A549 (cell line): ENCODE measurements at regions not wholly inside any gene's neighbourhood (a gene's known extent, or its start where the extent isn't known, plus 50 kb on each side); places are given as distances from the start of the nearest gene placed in this dataset.

Source experiments
- ATAC-seq, 2 experiments: fragments of 200-7000 bp in 1 of 2; fragments of >200 bp in 1 of 2; cut with Nextera tagmentation in 1 of 2; cut with Tn5 transposase in 1 of 2; 3 replicates each; pipeline versions ENCODE4 v1.8.0 to v1.9.1; 2018 to 2020; ENCODE audit warnings: mild to moderate bottlenecking in 1 of 2, moderate library complexity in 1 of 2
- CTCF ChIA-PET: fragments of 300-600 bp; sonication (Branson Sonifier 250); formaldehyde crosslinking; extraction: SDS; loops from one replicate; lab custom pipeline; 2021; ENCODE audit warnings: antibody characterized with exemption, inconsistent platforms; lab: Yijun Ruan, JAX
- POLR2A ChIA-PET: fragments of 350-600 bp; formaldehyde crosslinking; extraction: SDS; loops from one replicate; lab custom pipeline; 2021; ENCODE audit warnings: antibody characterized with exemption, inconsistent platforms; lab: Yijun Ruan, JAX
- DNase-seq, 2 experiments: peaks; one replicate each; pipeline versions ENCODE4 v3.0.0 to v3.0.0-alpha.2; 2011 to 2016; ENCODE audit warnings: low read depth in 1 of 2, low spot score in 1 of 2
- FAIRE-seq: peaks from 2 replicates; lab custom pipeline; 2011; peaks lifted over from hg19 to GRCh38; lab: Jason Lieb, UNC
- H3K27ac ChIP-seq, 2 experiments: fragments of >200 bp; sonication (Bioruptor Twin); formaldehyde crosslinking; 3 replicates each; pipeline ENCODE4 v1.5.1; 2016 to 2017
- H3K4me1 ChIP-seq: fragments of >200 bp; sonication (Bioruptor Twin); formaldehyde crosslinking; 3 replicates; pipeline ENCODE4 v1.6.1; 2016
- H3K4me2 ChIP-seq: fragments of >200 bp; sonication (Bioruptor Twin); formaldehyde crosslinking; 3 replicates; pipeline ENCODE4 v1.6.1; 2016
- H3K4me3 ChIP-seq: fragments of >200 bp; sonication (Bioruptor Twin); formaldehyde crosslinking; 3 replicates; pipeline ENCODE4 v1.5.1; 2016
- H3K9me3 ChIP-seq: fragments of >200 bp; sonication (Bioruptor Twin); formaldehyde crosslinking; 3 replicates; pipeline ENCODE4 v1.6.1; 2016
- CBX8 ChIP-seq: fragments of 200-600 bp; sonication (generic); IDR thresholded peaks from 2 replicates; pipeline ENCODE4 v1.6.1; 2016
- CEBPB ChIP-seq, 2 experiments: fragments of >200 bp in 1 of 2; sonication (Bioruptor Twin) in 1 of 2; formaldehyde crosslinking in 1 of 2; IDR thresholded peaks; 2 replicates each; pipeline ENCODE4 v1.6.1; 2012 to 2016
- CHD2 ChIP-seq: fragments of 150-350 bp; IDR thresholded peaks from 2 replicates; pipeline ENCODE4 v1.6.1; 2014; ENCODE audit warnings: low read length; ENCODE audit not compliant: partially characterized antibody
- CHD4 ChIP-seq: fragments of 200-600 bp; sonication (generic); IDR thresholded peaks from 2 replicates; pipeline ENCODE4 v1.6.1; 2016; ENCODE audit warnings: antibody characterized with exemption, mild to moderate bottlenecking, borderline replicate concordance
- EHF ChIP-seq: fragments of 250-450 bp; sonication (Bioruptor Pico); IDR thresholded peaks from 2 replicates; pipeline ENCODE4 v1.5.0; 2020; ENCODE audit warnings: mild to moderate bottlenecking
- ESRRA ChIP-seq: fragments of 150-350 bp; IDR thresholded peaks from 2 replicates; pipeline ENCODE4 v1.6.1; 2014; ENCODE audit warnings: mild to moderate bottlenecking, low read length, borderline replicate concordance
- FOSB ChIP-seq: fragments of 250-450 bp; sonication (Bioruptor Pico); IDR thresholded peaks from 2 replicates; pipeline ENCODE4 v1.5.0; 2020; ENCODE audit warnings: mild to moderate bottlenecking, moderate library complexity
- FOSL2 ChIP-seq, 2 experiments: fragments of 450-650 bp in 1 of 2; fragments of >200 bp in 1 of 2; sonication (Bioruptor Twin) in 1 of 2; formaldehyde crosslinking; IDR thresholded peaks; 2 replicates each; pipeline versions ENCODE4 v1.5.0 to v1.6.1; 2016 to 2020; ENCODE audit warnings: mild to moderate bottlenecking in 1 of 2, moderate library complexity in 1 of 2
- FOXS1 ChIP-seq: fragments of 250-450 bp; sonication (Bioruptor Pico); IDR thresholded peaks from 2 replicates; pipeline ENCODE4 v1.5.0; 2020; ENCODE audit warnings: mild to moderate bottlenecking, moderate library complexity
- HOXA7 ChIP-seq: fragments of 250-450 bp; sonication (Bioruptor Pico); IDR thresholded peaks from 2 replicates; pipeline ENCODE4 v1.5.0; 2020; ENCODE audit warnings: mild to moderate bottlenecking, moderate library complexity
- HOXB13 ChIP-seq: fragments of 250-450 bp; sonication (Bioruptor Pico); IDR thresholded peaks from 2 replicates; pipeline ENCODE4 v1.5.0; 2020; ENCODE audit warnings: low read depth, mild to moderate bottlenecking, moderate library complexity
- KDM1A ChIP-seq: fragments of 200-600 bp; sonication (generic); IDR thresholded peaks from 2 replicates; pipeline ENCODE4 v1.6.1; 2016; ENCODE audit warnings: low read depth, mild to moderate bottlenecking
- MYC ChIP-seq: IDR thresholded peaks from 2 replicates; pipeline ENCODE4 v1.6.1; 2012; ENCODE audit warnings: mild to moderate bottlenecking, inconsistent platforms, low read length, improper control_type of control experiment, borderline replicate concordance
- NFE2L2 ChIP-seq: fragments of 150-350 bp; conservative IDR thresholded peaks from 2 replicates; pipeline ENCODE4 v1.6.1; 2014; ENCODE audit warnings: low read length
- NPAS2 ChIP-seq: fragments of 250-450 bp; sonication (Bioruptor Pico); IDR thresholded peaks from 2 replicates; pipeline ENCODE4 v1.8.0; 2022; ENCODE audit warnings: mild to moderate bottlenecking, moderate library complexity, borderline replicate concordance
- PHF8 ChIP-seq: fragments of 200-600 bp; sonication (generic); IDR thresholded peaks from 2 replicates; pipeline ENCODE4 v1.6.1; 2016; ENCODE audit warnings: low read depth, mild to moderate bottlenecking, antibody characterized with exemption, moderate library complexity, borderline replicate concordance
- POLR2AphosphoS2 ChIP-seq: conservative IDR thresholded peaks from 2 replicates; pipeline ENCODE4 v1.6.1; 2012; ENCODE audit warnings: low read length, improper control_type of control experiment, inconsistent platforms
- SMC3 ChIP-seq: fragments of >200 bp; sonication (Bioruptor Twin); formaldehyde crosslinking; IDR thresholded peaks from 3 replicates; pipeline ENCODE4 v1.6.1; 2018; ENCODE audit warnings: inconsistent platforms
- ZFP36 ChIP-seq: fragments of 450-650 bp; IDR thresholded peaks from 2 replicates; pipeline ENCODE4 v1.6.1; 2014; ENCODE audit warnings: borderline replicate concordance; ENCODE audit not compliant: partially characterized antibody
- ZSCAN20 ChIP-seq: fragments of 250-450 bp; sonication (Bioruptor Pico); IDR thresholded peaks from 2 replicates; pipeline ENCODE4 v1.8.0; 2022; ENCODE audit warnings: mild to moderate bottlenecking, moderate library complexity
- WGBS: methylation state at CpG from one replicate; pipeline ENCODE4 v1.1.6; 2017; ENCODE audit errors: missing lambda C conversion rate; 5-methylcytosine and 5-hydroxymethylcytosine counted together
- TF ChIP-seq, protein P1 (sequence below): fragments of >200 bp; sonication (Bioruptor Twin); formaldehyde crosslinking; IDR thresholded peaks from 3 replicates; pipeline ENCODE4 v1.6.1; 2016
- TF ChIP-seq, protein P2 (sequence below): fragments of 200-600 bp; sonication (generic); IDR thresholded peaks from 2 replicates; pipeline ENCODE4 v1.6.1; 2016; ENCODE audit warnings: antibody characterized with exemption, mild to moderate bottlenecking, moderate library complexity
- TF ChIP-seq, protein P3 (sequence below): IDR thresholded peaks from 2 replicates; pipeline ENCODE4 v1.6.1; 2012
- TF ChIP-seq, protein P4 (sequence below): fragments of 250-450 bp; sonication (Bioruptor Pico); IDR thresholded peaks from 2 replicates; pipeline ENCODE4 v1.5.0; 2020; ENCODE audit warnings: low read depth, mild to moderate bottlenecking, moderate library complexity
- TF ChIP-seq, protein P5 (sequence below): fragments of >200 bp; sonication (Bioruptor Twin); formaldehyde crosslinking; IDR thresholded peaks from 3 replicates; pipeline ENCODE4 v1.5.1; 2016
- TF ChIP-seq, protein P6 (sequence below): fragments of 250-450 bp; sonication (Bioruptor Pico); IDR thresholded peaks from 2 replicates; pipeline ENCODE4 v1.5.0; 2021; ENCODE audit warnings: mild to moderate bottlenecking, moderate library complexity, borderline replicate concordance
- TF ChIP-seq, protein P7 (sequence below): IDR thresholded peaks from 2 replicates; pipeline ENCODE4 v1.6.1; 2012

DNA sequence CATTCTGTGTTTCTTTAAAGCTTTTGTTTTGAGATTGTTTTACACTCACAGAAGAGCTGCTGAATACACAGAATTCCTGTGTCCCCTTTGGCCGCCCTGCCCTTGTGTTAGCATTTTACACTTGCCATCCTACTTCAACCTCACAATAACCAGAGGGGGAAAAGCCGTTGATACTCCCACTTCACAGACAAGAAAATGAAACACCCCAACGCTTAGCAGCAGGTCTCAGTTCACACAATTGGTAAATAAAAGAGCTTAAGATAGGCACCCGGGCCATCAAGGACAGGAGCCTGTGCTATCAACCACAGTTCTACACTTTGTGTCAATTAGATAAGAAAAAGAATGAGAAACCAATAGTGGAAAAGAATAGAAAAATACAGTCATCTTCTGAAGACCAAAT is 178.0 kb downstream of the SYK start:
- CTCF ChIA-PET: interaction anchor here (0.6 kb wide), 1 partner anchor 624 kb away, joined by 3 read pairs; no protein-coding TSS in a partner anchor

DNA sequence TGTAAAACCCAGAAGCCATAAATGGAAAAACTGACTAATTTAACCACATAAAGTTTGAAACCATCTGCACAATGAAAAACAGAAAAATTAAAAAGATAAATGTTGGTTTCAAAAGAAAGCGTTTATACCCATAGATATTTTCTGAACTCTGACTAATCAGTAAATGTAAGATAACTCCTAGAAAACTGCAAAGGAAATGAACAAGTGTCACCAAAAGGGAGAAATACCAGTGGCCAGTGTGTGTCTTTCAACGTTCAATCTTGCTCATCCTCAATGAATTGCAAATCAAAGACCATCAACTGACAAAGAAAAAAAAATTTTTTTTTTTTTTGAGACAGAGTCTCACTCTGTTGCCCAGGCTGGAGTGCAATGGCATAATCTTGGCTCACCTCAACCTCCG is 180.1 kb downstream of the SYK start:
- no peak for DNase-seq
- H3K4me2 ChIP-seq: no peak overlapping the region
- H3K4me1 ChIP-seq: no peaks in the 10 kb centered on the region
- H3K9me3 ChIP-seq: no peaks in the 10 kb centered on the region
- ChIA-PET CTCF (no interaction called here), POLR2A (no interaction called here)
- 84% methylated on average over 3 of the region's 3 CpGs for WGBS
- no peak overlapping the region for H3K27ac ChIP-seq
- ATAC-seq: no peak
- no peak for FAIRE-seq
- no peak overlapping the region for H3K4me3 ChIP-seq
- TF ChIP-seq ESRRA (no peak), EHF (CRISPR knock-in tag) (no peak), POLR2AphosphoS2 (no peak), FOSL2 (IDR thresholded peaks at IDR 0.05) (no peak), FOSL2 (CRISPR knock-in tag; IDR thresholded peaks at IDR 0.05) (no peak), CHD4 (no peak), CHD2 (no peak), CBX8 (no peak), SMC3 (no peak), NFE2L2 (no peak), HOXB13 (no peak), CEBPB (IDR thresholded peaks at IDR 0.05) (no peak), KDM1A (no peak), MYC (no peak)
- TF ChIP-seq, protein P1, sequence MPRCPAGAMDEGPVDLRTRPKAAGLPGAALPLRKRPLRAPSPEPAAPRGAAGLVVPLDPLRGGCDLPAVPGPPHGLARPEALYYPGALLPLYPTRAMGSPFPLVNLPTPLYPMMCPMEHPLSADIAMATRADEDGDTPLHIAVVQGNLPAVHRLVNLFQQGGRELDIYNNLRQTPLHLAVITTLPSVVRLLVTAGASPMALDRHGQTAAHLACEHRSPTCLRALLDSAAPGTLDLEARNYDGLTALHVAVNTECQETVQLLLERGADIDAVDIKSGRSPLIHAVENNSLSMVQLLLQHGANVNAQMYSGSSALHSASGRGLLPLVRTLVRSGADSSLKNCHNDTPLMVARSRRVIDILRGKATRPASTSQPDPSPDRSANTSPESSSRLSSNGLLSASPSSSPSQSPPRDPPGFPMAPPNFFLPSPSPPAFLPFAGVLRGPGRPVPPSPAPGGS: no peak
- TF ChIP-seq, protein P2, sequence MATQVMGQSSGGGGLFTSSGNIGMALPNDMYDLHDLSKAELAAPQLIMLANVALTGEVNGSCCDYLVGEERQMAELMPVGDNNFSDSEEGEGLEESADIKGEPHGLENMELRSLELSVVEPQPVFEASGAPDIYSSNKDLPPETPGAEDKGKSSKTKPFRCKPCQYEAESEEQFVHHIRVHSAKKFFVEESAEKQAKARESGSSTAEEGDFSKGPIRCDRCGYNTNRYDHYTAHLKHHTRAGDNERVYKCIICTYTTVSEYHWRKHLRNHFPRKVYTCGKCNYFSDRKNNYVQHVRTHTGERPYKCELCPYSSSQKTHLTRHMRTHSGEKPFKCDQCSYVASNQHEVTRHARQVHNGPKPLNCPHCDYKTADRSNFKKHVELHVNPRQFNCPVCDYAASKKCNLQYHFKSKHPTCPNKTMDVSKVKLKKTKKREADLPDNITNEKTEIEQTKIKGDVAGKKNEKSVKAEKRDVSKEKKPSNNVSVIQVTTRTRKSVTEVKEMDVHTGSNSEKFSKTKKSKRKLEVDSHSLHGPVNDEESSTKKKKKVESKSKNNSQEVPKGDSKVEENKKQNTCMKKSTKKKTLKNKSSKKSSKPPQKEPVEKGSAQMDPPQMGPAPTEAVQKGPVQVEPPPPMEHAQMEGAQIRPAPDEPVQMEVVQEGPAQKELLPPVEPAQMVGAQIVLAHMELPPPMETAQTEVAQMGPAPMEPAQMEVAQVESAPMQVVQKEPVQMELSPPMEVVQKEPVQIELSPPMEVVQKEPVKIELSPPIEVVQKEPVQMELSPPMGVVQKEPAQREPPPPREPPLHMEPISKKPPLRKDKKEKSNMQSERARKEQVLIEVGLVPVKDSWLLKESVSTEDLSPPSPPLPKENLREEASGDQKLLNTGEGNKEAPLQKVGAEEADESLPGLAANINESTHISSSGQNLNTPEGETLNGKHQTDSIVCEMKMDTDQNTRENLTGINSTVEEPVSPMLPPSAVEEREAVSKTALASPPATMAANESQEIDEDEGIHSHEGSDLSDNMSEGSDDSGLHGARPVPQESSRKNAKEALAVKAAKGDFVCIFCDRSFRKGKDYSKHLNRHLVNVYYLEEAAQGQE: no peak
- TF ChIP-seq, protein P3, sequence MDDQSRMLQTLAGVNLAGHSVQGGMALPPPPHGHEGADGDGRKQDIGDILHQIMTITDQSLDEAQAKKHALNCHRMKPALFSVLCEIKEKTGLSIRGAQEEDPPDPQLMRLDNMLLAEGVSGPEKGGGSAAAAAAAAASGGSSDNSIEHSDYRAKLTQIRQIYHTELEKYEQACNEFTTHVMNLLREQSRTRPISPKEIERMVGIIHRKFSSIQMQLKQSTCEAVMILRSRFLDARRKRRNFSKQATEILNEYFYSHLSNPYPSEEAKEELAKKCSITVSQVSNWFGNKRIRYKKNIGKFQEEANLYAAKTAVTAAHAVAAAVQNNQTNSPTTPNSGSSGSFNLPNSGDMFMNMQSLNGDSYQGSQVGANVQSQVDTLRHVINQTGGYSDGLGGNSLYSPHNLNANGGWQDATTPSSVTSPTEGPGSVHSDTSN: no peak

More for the DNA sequence above, 178.0 kb downstream of the SYK start:
- Histone ChIP-seq H3K4me3 (no peak overlapping the region), H3K9me3 (no peaks in the 10 kb centered on the region), H3K4me2 (no peak overlapping the region), H3K27ac (no peak overlapping the region), H3K4me1 (no peaks in the 10 kb centered on the region)
- POLR2A ChIA-PET: no interaction called here
- TF ChIP-seq KDM1A: no peak
- TF ChIP-seq, protein P4, sequence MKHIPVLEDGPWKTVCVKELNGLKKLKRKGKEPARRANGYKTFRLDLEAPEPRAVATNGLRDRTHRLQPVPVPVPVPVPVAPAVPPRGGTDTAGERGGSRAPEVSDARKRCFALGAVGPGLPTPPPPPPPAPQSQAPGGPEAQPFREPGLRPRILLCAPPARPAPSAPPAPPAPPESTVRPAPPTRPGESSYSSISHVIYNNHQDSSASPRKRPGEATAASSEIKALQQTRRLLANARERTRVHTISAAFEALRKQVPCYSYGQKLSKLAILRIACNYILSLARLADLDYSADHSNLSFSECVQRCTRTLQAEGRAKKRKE (CRISPR knock-in tag): no peak
- TF ChIP-seq FOXS1: no peak
- TF ChIP-seq CEBPB (IDR thresholded peaks at IDR 0.05): no peak
- TF ChIP-seq ESRRA: no peak
- TF ChIP-seq ZSCAN20 (CRISPR knock-in tag): no peak
- TF ChIP-seq PHF8: no peak
- TF ChIP-seq ZFP36: no peak
- TF ChIP-seq, protein P5, sequence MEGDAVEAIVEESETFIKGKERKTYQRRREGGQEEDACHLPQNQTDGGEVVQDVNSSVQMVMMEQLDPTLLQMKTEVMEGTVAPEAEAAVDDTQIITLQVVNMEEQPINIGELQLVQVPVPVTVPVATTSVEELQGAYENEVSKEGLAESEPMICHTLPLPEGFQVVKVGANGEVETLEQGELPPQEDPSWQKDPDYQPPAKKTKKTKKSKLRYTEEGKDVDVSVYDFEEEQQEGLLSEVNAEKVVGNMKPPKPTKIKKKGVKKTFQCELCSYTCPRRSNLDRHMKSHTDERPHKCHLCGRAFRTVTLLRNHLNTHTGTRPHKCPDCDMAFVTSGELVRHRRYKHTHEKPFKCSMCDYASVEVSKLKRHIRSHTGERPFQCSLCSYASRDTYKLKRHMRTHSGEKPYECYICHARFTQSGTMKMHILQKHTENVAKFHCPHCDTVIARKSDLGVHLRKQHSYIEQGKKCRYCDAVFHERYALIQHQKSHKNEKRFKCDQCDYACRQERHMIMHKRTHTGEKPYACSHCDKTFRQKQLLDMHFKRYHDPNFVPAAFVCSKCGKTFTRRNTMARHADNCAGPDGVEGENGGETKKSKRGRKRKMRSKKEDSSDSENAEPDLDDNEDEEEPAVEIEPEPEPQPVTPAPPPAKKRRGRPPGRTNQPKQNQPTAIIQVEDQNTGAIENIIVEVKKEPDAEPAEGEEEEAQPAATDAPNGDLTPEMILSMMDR: no peak
- TF ChIP-seq NPAS2 (CRISPR knock-in tag): no peak
- TF ChIP-seq, protein P6, sequence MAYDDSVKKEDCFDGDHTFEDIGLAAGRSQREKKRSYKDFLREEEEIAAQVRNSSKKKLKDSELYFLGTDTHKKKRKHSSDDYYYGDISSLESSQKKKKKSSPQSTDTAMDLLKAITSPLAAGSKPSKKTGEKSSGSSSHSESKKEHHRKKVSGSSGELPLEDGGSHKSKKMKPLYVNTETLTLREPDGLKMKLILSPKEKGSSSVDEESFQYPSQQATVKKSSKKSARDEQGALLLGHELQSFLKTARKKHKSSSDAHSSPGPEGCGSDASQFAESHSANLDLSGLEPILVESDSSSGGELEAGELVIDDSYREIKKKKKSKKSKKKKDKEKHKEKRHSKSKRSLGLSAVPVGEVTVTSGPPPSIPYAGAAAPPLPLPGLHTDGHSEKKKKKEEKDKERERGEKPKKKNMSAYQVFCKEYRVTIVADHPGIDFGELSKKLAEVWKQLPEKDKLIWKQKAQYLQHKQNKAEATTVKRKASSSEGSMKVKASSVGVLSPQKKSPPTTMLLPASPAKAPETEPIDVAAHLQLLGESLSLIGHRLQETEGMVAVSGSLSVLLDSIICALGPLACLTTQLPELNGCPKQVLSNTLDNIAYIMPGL (CRISPR knock-in tag): no peak
- no peak for TF ChIP-seq FOSB
- TF ChIP-seq, protein P7, sequence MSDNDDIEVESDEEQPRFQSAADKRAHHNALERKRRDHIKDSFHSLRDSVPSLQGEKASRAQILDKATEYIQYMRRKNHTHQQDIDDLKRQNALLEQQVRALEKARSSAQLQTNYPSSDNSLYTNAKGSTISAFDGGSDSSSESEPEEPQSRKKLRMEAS: no peak
- TF ChIP-seq HOXA7 (CRISPR knock-in tag): no peak
- no peak for TF ChIP-seq MYC
- TF ChIP-seq POLR2AphosphoS2: no peak
- no peak for DNase-seq
- WGBS: 53% methylated on average over 4 of the region's 4 CpGs
- no peak for ATAC-seq
- FAIRE-seq: no peak
